IPS DF 6.9 (cell line): ENCODE measurements at regions not wholly inside any gene's neighbourhood (a gene's known extent, or its start where the extent isn't known, plus 50 kb on each side); places are given as distances from the start of the nearest gene placed in this dataset.

Experiments
- DNase-seq: peaks from one replicate; pipeline ENCODE4 v3.0.0-alpha.2; 2013; ENCODE audit warnings: low read depth, low spot score
- H3K27ac ChIP-seq: one replicate; pipeline ENCODE4 v1.5.1; 2013; ENCODE audit warnings: low read length, control low read depth
- H3K27me3 ChIP-seq: 2 replicates; pipeline ENCODE4 v1.6.1; 2013; ENCODE audit warnings: mild to moderate bottlenecking, low read length; ENCODE audit not compliant: control insufficient read depth, insufficient read depth
- H3K36me3 ChIP-seq: 2 replicates; pipeline ENCODE4 v1.6.1; 2013; ENCODE audit warnings: low read length; ENCODE audit not compliant: control insufficient read depth, insufficient read depth
- H3K4me1 ChIP-seq: 2 replicates; pipeline ENCODE4 v1.6.1; 2013; ENCODE audit warnings: low read length; ENCODE audit not compliant: control insufficient read depth, insufficient read depth
- H3K4me3 ChIP-seq: 2 replicates; pipeline ENCODE4 v1.5.1; 2013; ENCODE audit warnings: mild to moderate bottlenecking, low read length
- H3K9me3 ChIP-seq: 2 replicates; pipeline ENCODE4 v1.6.1; 2013; ENCODE audit warnings: low read length, inconsistent platforms; ENCODE audit not compliant: control insufficient read depth, insufficient read depth
- WGBS: extraction: QIAGEN DNeasy Blood & Tissue Kit; methylation state at CpG from one replicate; pipeline ENCODE4 v1.1.7; 2013; ENCODE audit warnings: mixed read lengths, missing lambda C conversion rate; ENCODE audit not compliant: insufficient read length, insufficient coverage; 5-methylcytosine and 5-hydroxymethylcytosine counted together

DNA sequence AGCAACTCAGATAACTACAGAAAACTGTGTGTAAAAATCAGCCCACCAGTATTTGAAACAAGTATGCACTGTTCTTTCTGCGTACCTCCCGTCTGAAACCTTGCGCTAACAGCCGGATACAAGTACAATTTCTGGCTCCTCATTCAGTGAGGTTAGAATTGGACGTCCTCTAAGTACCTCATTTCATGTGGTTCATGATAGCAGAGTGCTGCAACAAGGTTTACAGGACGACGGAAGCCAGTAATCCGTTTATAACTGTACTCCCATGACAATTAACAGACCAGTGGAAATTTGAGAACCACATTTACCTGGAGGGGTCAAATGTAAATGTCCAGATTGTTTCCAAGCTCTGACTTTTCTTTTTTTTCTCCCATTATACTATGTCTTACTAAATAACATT lies 52.9 kb upstream of the TENM3 start:
- H3K27me3 ChIP-seq: no peaks in the 10 kb centered on the region
- no peaks in the 10 kb centered on the region for H3K36me3 ChIP-seq
- WGBS: no CpG with 5 or more reads among the region's 8 CpGs
- no peaks in the 10 kb centered on the region for H3K9me3 ChIP-seq
- no peaks in the 10 kb centered on the region for H3K4me1 ChIP-seq
- no peak overlapping the region for H3K4me3 ChIP-seq
- H3K27ac ChIP-seq: no peak overlapping the region
- DNase-seq: no peak

DNA sequence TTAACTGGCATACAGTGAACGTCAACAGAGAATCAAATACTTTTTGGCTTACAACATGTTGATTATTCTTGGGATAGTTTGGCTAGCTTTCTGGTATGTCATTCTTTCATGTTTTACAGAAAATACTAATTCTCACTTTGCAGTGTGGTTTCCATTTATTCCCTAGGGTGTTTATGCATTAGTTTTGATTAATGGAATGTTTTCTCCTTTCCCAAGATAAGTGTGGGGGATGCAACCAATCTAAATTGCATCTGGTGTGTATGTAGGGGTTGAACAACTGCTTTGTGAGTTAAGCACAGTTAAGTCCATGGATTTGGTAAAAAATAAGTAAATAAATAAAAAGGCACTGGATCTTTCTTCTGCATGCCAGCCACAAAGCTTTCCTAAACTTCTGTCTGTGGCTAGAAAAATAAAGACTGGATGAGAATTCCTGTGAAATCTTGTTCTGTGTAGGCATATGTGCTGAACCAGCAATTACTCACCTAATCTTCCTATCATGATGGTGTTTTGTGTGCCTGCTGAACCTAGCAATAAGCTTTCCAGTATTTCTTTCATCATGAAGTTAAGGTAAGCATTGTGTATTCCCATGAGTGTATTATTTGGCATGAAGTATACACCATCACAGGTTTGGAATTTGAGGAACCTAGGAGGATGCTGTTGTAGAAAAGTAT lies 50.6 kb upstream of the TENM3 start:
- no peak for DNase-seq
- no CpG with 5 or more reads among the region's 1 CpG for WGBS
- H3K36me3 ChIP-seq: no peaks in the 10 kb centered on the region

DNA sequence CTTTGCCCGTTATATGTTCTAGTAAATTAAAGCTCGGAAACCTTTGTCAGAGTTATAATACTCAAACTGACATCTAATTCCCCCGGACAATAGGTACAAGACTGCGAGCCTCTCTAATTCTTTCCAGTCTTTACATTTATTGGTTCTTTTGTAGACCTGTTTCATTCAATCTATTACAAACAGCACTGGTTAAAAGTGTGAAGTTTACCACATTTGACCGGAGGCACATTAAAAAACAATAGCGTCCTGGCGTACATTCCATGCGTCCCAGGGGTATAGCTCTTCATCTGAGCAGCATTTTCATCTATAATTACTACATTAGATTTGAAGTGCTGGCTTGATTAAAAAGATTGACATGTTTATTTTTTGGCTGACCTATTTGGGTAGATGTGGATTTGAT lies 49.9 kb upstream of the TENM3 start:
- Histone ChIP-seq H3K27me3 (no peaks in the 10 kb centered on the region), H3K27ac (no peak overlapping the region), H3K36me3 (no peaks in the 10 kb centered on the region), H3K9me3 (no peaks in the 10 kb centered on the region), H3K4me1 (0 out of 2 replicates have a peak, but pooled peaks cover 2% of the 10 kb centered on the region), H3K4me3 (no peak overlapping the region)
- WGBS: no CpG with 5 or more reads among the region's 8 CpGs
- DNase-seq: no peak

More for the DNA sequence above, 50.6 kb upstream of the TENM3 start:
- H3K4me1 ChIP-seq: 0 out of 2 replicates have a peak, but pooled peaks cover 1% of the 10 kb centered on the region
- H3K27me3 ChIP-seq: no peaks in the 10 kb centered on the region
- H3K27ac ChIP-seq: no peak overlapping the region
- H3K9me3 ChIP-seq: no peaks in the 10 kb centered on the region
- H3K4me3 ChIP-seq: no peak overlapping the region
